Esophagus squamous epithelium (tissue), 5 donors: ENCODE measurements at regions not wholly inside any gene's neighbourhood (a gene's known extent, or its start where the extent isn't known, plus 50 kb on each side); places are given as distances from the start of the nearest gene placed in this dataset.
"Not testable (repeated sequence)": the region's sequence is repeated elsewhere in the genome, so short reads cannot be mapped to it uniquely, and the experiment has no call there.

ENCODE experiments used
- DNase-seq: peaks from one replicate; lab custom pipeline; 2025; lab: John Stamatoyannopoulos, UW
- H3K27ac ChIP-seq, 4 donors: fragments of 200-600 bp; sonication (generic); one replicate each; pipeline ENCODE4 v1.5.1; 2016 to 2019; ENCODE audit warnings: mild to moderate bottlenecking in 1 of 4
- H3K27me3 ChIP-seq, 4 donors: fragments of 200-600 bp; sonication (generic); 1 replicate in 3 of 4; 2 replicates in 1 of 4; pipeline versions ENCODE4 v1.5.1 to v1.6.0; 2017 to 2021; ENCODE audit warnings: antibody characterized with exemption in 1 of 4
- H3K36me3 ChIP-seq, 3 donors: fragments of 200-600 bp; sonication (generic); one replicate each; pipeline ENCODE4 v1.5.1; 2016 to 2019
- H3K4me1 ChIP-seq, 3 donors: fragments of 200-600 bp; sonication (generic); one replicate each; pipeline ENCODE4 v1.5.1; 2017 to 2019
- H3K4me3 ChIP-seq, 4 donors: fragments of 200-600 bp; sonication (generic); 1 replicate in 3 of 4; 2 replicates in 1 of 4; pipeline ENCODE4 v1.5.1; 2016 to 2019; ENCODE audit warnings: mild to moderate bottlenecking in 2 of 4, moderate library complexity in 1 of 4
- H3K9me3 ChIP-seq, 3 donors: fragments of 200-600 bp; sonication (generic); one replicate each; pipeline ENCODE4 v1.5.1; 2016 to 2019
- WGBS, 2 donors: methylation state at CpG; one replicate each; pipeline ENCODE4 v1.1.5; 2018; 5-methylcytosine and 5-hydroxymethylcytosine counted together
- intact Hi-C: fragments of 100-400 bp; cut with DNase I; formaldehyde crosslinking; loops from one replicate; pipeline ENCODE4 v1.15.0; 2022
- donor health status: DM: yes; HTN: yes; CAD: no.

DNA sequence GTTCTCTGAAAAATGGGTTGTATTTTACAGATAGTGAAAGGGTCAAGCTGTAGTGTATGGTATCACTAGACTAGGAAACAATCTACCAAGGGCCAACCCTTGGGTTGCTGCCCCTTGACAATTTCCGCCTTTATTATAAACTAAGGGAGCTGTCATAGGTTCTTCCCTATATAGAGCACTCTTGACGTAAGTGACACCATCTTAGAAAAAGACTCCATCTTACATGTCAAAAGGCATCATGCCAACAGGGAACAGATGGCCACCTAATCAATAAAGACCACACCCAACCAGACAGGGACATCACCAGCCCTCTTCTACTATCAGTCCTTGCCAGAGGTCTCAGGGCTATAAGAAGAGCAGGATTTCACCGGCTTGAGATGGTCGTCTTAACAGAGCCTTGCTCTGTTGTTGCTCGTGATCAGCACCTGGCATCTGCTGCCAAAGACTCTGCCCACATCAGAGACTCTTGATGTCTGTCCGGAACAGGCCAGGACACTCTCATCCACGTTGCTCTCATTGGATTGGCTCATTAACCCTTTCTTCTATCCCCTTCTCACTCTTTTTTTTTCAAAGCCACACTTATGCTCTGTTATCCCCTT lies 231.4 kb upstream of the PLGLB2 start:
- intact Hi-C loops, H3K27ac ChIP-seq, H3K27me3 ChIP-seq, H3K4me3 ChIP-seq, H3K9me3 ChIP-seq, DNase-seq, H3K36me3 ChIP-seq, H3K4me1 ChIP-seq: not testable (repeated sequence)
- WGBS, 2 donors = 81 to 85% methylated on average over 5 to 7 of the region's 7 CpGs

DNA sequence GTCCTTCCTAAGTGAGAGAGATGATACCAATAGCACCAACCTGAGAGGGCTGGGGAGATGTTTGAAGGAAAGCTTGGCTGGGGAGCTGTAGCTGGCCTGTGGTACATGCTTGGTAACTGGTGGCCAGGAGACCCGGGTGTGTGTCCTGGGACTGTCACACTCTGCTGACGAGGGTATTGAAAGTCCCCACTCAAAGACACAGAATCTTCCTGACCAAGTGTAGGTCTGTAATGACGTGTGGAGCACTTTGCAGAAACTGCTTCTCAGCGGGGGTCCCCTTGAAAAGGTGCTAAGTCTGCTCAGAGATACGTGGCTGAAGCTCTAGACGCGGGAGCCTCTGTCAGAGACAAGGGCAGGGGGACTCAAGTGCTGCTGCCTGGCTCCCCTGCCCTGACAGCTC lies 230.4 kb upstream of the PLGLB2 start:
- DNase-seq, H3K4me1 ChIP-seq, intact Hi-C loops, H3K27me3 ChIP-seq, H3K4me3 ChIP-seq, H3K36me3 ChIP-seq, H3K9me3 ChIP-seq: not testable (repeated sequence)
- WGBS, 2 donors = 100% methylated on average over 2 of the region's 7 CpGs; no CpG with 5 or more reads in 1 of the 2 donors
- H3K27ac ChIP-seq = peak overlapping the region in 1 of 4 donors; percentile 28

DNA sequence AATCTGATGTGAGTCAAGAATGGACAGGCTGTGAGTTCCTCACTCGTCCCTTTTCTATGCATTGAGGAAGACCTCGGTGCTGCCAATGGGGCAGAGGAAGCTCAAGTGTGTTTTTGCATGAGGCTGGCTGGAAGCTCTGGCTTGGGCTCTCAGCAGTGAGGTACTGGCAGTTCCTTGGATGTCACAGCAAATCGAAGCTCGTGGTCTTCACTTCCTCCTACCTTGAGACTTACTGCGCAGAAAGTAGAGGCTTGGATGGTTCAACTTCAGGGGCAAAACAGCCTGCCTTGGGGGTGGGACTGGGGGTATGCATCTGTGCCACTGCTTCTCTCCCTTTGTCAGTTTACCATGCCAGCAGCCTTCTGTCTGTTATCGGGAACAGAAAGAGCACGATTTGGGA lies 229.8 kb upstream of the PLGLB2 start:
- DNase-seq, intact Hi-C loops: not testable (repeated sequence)
- peak overlapping the region in 2 of 4 donors; percentile 7 to 29 for H3K27ac ChIP-seq

GRCh38 chr2:87518547-87518946 lies 229.3 kb upstream of the PLGLB2 start:
- H3K27me3 ChIP-seq, H3K4me3 ChIP-seq, H3K4me1 ChIP-seq, H3K36me3 ChIP-seq, H3K9me3 ChIP-seq, intact Hi-C loops, DNase-seq: not testable (repeated sequence)
- H3K27ac ChIP-seq = peak overlapping the region in 2 of 4 donors; percentile 7 to 29
- WGBS, 2 donors = no CpG with 5 or more reads among the region's 8 CpGs

More for the DNA sequence above, 229.8 kb upstream of the PLGLB2 start:
- not testable (repeated sequence) for H3K36me3 ChIP-seq, H3K4me1 ChIP-seq, H3K4me3 ChIP-seq, H3K27me3 ChIP-seq, H3K9me3 ChIP-seq
- 40 to 80% methylated on average over 1 to 2 of the region's 7 CpGs for WGBS, 2 donors

DNA sequence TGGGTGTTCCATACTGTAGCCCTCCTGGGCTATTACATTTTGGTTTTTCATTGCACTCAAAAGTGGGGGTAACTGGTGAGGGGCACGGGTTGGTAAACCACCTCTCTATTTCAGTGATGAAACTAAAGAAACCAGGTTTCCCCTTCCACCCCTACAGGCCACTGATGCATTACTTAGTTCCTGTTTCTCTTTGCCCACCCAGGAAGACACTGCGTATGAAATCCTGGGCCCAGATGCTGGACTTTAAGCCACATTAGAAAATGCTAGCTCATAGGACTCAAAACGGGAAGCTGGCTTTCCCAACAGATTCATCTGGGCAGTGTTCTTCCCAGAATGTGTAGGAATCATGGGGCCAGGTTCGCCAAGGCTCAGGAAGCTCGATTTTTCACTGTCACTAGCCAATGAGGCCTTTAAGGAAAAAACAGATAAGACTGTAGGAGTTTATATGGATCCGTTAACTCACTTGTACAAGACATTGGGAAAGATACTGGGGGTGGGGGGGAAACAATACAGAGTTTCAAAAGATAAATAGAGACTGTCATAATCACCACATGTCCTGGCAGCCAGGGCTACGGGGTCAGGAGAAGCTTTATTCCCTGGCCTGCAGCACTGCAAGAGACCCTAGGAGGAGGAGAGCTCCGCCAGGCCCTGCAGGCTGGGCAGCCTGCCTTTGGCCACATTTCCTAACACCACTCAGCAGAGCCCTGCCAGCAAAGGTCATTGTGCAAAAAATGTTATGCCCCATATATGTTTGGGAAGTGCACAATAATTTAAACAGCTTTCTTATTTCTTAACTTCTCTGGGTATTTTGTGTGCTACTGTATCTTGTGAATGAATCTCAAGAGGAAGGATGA lies 228.5 kb upstream of the PLGLB2 start:
- H3K9me3 ChIP-seq, H3K27me3 ChIP-seq, intact Hi-C loops, H3K4me3 ChIP-seq, H3K36me3 ChIP-seq, DNase-seq, H3K4me1 ChIP-seq: not testable (repeated sequence)
- 31 to 63% methylated on average over 2 of the region's 8 CpGs for WGBS, 2 donors
- peak overlapping the region in 1 of 4 donors; percentile 34 for H3K27ac ChIP-seq

DNA sequence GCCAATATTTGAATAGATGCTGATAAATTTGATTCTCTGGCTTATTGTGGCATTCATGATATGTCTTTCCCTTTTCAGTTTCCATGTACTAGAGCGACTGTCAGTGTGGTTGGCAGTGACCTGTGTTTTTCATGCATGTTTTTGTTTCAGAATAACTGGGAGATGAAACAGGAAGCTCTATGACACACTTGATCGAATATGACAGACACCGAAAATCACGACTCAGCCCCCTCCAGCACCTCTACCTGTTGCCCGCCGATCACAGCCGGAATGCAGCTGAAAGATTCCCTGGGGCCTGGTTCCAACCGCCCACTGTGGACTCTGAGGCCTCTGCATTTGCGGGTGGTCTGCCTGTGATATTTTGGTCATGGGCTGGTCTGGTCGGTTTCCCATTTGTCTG lies 226.8 kb upstream of the PLGLB2 start:
- H3K27ac ChIP-seq = not testable (repeated sequence)

DNA sequence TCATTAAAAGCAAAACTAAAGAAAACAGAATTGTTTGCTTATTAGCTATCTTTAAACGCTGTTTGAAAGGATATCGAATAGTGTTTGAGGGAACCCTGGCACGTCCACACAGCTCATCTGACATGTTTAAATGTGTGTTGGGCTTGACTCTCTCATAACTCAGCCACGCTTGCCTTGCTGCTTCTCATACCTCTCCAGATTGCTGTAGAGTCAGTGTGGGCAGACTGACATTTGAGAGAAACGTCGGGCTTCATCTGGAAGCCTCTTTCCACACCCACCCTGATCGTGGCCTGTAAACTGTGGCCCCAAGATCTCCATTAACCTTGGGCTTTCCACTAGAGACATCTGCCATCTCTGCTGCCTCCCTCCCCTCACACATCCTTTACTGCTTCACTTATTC lies 226.4 kb upstream of the PLGLB2 start:
- H3K4me1 ChIP-seq, intact Hi-C loops, H3K36me3 ChIP-seq, DNase-seq, H3K27ac ChIP-seq, H3K9me3 ChIP-seq, H3K27me3 ChIP-seq, H3K4me3 ChIP-seq: not testable (repeated sequence)
- WGBS, 2 donors = 69% methylated on average over 4 of the region's 7 CpGs; no CpG with 5 or more reads in 1 of the 2 donors

More for the DNA sequence above, 226.8 kb upstream of the PLGLB2 start:
- WGBS, 2 donors = 77 to 81% methylated on average over 4 to 6 of the region's 10 CpGs
- H3K27me3 ChIP-seq, H3K4me1 ChIP-seq, H3K4me3 ChIP-seq, intact Hi-C loops, H3K36me3 ChIP-seq, H3K9me3 ChIP-seq, DNase-seq: not testable (repeated sequence)

DNA sequence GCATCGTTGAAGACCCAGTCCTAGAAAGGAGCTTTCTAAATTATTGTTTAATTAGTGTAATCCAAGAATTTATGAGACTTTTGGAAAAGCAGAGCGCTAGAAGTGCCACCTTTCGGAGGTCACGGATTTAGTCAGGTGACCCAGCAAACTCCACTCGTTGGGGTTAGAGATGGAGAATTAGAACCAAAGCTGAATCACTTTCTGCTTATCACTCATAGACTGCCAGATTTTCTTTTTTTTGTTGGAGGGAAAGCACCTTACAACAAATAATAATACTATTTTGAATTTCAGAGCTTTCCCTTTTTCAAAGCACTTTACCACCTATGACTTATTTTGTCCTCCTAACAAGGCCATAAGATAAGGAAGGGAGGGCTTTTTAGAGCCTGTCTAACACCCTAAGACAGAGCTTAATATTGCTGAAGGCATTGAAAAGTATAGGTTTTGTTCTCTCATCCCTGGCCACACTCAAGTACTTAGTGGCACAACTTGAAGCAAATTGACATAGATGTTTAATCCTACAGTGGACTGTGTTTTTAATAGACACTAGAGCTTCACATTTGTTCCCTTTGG lies 223.2 kb upstream of the PLGLB2 start:
- H3K36me3 ChIP-seq = not testable (repeated sequence)

GRCh38 chr2:87525497-87525991 lies 222.3 kb upstream of the PLGLB2 start:
- intact Hi-C loops, H3K4me3 ChIP-seq, H3K27ac ChIP-seq, H3K36me3 ChIP-seq, DNase-seq, H3K27me3 ChIP-seq, H3K4me1 ChIP-seq, H3K9me3 ChIP-seq: not testable (repeated sequence)
- no CpG with 5 or more reads among the region's 5 CpGs for WGBS, 2 donors

More for the DNA sequence above, 223.2 kb upstream of the PLGLB2 start:
- H3K27ac ChIP-seq, H3K27me3 ChIP-seq, H3K4me1 ChIP-seq, DNase-seq, H3K9me3 ChIP-seq, intact Hi-C loops, H3K4me3 ChIP-seq: not testable (repeated sequence)
- WGBS, 2 donors = 74% methylated on average over 5 of the region's 5 CpGs; no CpG with 5 or more reads in 1 of the 2 donors

GRCh38 chr2:87526258-87526657 lies 221.6 kb upstream of the PLGLB2 start:
- H3K9me3 ChIP-seq, H3K27me3 ChIP-seq, intact Hi-C loops, DNase-seq, H3K36me3 ChIP-seq, H3K4me1 ChIP-seq, H3K4me3 ChIP-seq, H3K27ac ChIP-seq: not testable (repeated sequence)
- WGBS, 2 donors = no CpG with 5 or more reads among the region's 5 CpGs

DNA sequence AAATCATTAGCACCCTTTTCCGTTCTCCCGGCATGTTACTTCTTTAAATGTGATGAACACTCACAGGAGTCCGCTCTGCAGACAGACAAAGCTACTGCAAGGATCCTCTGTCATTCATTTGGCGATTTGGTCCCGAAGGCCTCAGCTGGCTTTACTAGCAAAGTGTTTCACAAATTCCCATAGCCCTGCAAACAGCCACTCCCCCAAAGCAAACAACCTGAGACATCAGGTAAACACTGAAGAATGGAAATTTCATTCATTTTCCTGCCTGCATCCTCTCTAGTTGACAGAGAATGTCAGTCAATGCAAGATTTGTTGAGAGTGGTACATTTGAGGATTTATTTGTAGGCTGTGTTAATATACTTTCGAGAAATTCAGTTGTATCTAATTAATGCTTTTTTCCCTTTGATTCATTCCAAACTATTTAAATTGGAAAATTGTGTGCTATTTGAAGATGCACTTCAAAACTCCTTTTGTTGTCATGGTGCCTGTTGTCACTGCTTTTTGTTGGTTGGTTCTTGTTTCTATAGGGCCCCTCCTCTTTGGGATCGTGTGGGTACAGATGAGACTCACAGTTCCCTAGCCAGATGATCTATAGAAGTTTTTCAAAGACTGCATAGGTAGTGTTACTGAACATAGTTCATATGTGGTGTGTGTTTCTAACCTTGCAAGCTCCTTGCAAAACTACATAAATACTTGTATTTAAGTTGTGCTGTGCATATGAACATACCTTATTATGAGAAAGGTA lies 215.7 kb upstream of the PLGLB2 start:
- H3K9me3 ChIP-seq, intact Hi-C loops, H3K36me3 ChIP-seq, DNase-seq, H3K27ac ChIP-seq, H3K4me1 ChIP-seq, H3K27me3 ChIP-seq, H3K4me3 ChIP-seq: not testable (repeated sequence)
- WGBS, 2 donors = 44 to 53% methylated on average over 1 to 2 of the region's 7 CpGs
